AG04450 (cell line): ENCODE measurements at regions not wholly inside any gene's neighbourhood (a gene's known extent, or its start where the extent isn't known, plus 50 kb on each side); places are given as distances from the start of the nearest gene placed in this dataset.

Source experiments
- CTCF ChIA-PET: fragments of 300-600, 350-600 bp; formaldehyde crosslinking; extraction: SDS; loops from one replicate; lab custom pipeline; 2022; ENCODE audit warnings: antibody characterized with exemption, inconsistent platforms; lab: Charles Lee
- POLR2A ChIA-PET: fragments of 350-600 bp; formaldehyde crosslinking; extraction: SDS; loops from one replicate; lab custom pipeline; 2021; ENCODE audit warnings: antibody characterized with exemption, inconsistent platforms; lab: Yijun Ruan, JAX
- DNase-seq: peaks from one replicate; pipeline ENCODE4 v3.0.0-alpha.2; 2011; ENCODE audit warnings: low read depth, low spot score
- H3K27ac ChIP-seq: one replicate; pipeline ENCODE4 v1.5.1; 2012; ENCODE audit warnings: low read depth, low read length, control low read depth
- H3K27me3 ChIP-seq: one replicate; pipeline ENCODE4 v1.6.0; 2012; ENCODE audit warnings: low read length; ENCODE audit not compliant: control insufficient read depth, insufficient read depth
- H3K4me3 ChIP-seq: 2 replicates; pipeline ENCODE4 v1.5.1; 2011; ENCODE audit warnings: mild to moderate bottlenecking, low read depth, low read length, control low read depth
- H3K9me3 ChIP-seq: 2 replicates; pipeline ENCODE4 v1.5.1; 2012; ENCODE audit warnings: low read length; ENCODE audit not compliant: control insufficient read depth, insufficient read depth
- CTCF ChIP-seq: IDR thresholded peaks from 2 replicates; pipeline ENCODE4 v1.5.1; 2011; ENCODE audit warnings: low read depth, low read length, control low read depth, inconsistent platforms

GRCh38 chr2:226074391-226074790 lies 674.9 kb downstream of the NYAP2 start:
- Histone ChIP-seq H3K27me3 (no peaks in the 10 kb centered on the region), H3K9me3 (0 out of 2 replicates have a peak, but pooled peaks cover 2% of the 10 kb centered on the region), H3K27ac (no peak overlapping the region), H3K4me3 (no peak overlapping the region)
- TF ChIP-seq CTCF = no peak
- ChIA-PET CTCF (no interaction called here), POLR2A (no interaction called here)
- no peak for DNase-seq

- no peak for DNase-seq
- Histone ChIP-seq H3K27ac (no peak overlapping the region), H3K9me3 (0 out of 2 replicates have a peak, but pooled peaks cover 2% of the 10 kb centered on the region), H3K4me3 (no peak overlapping the region), H3K27me3 (no peaks in the 10 kb centered on the region)
- ChIA-PET CTCF (interaction anchor here (1.5 kb wide), 1 partner anchor 184 kb away, joined by 4 read pairs; no protein-coding TSS in a partner anchor), POLR2A (no interaction called here)
- no peak for TF ChIP-seq CTCF
Observed at GRCh38 chr2:226073496-226074160, 674.1 kb downstream of the NYAP2 start.

GRCh38 chr2:226066873-226067272 lies 667.4 kb downstream of the NYAP2 start:
- ChIA-PET CTCF (no interaction called here), POLR2A (no interaction called here)
- H3K27ac ChIP-seq = no peak overlapping the region
- no peaks in the 10 kb centered on the region for H3K9me3 ChIP-seq
- DNase-seq = no peak
- H3K4me3 ChIP-seq = no peak overlapping the region
- no peak for TF ChIP-seq CTCF
- no peaks in the 10 kb centered on the region for H3K27me3 ChIP-seq

GRCh38 chr2:226066391-226066790 lies 666.9 kb downstream of the NYAP2 start:
- no peaks in the 10 kb centered on the region for H3K27me3 ChIP-seq
- no peak overlapping the region for H3K4me3 ChIP-seq
- POLR2A ChIA-PET = no interaction called here
- no peaks in the 10 kb centered on the region for H3K9me3 ChIP-seq
- TF ChIP-seq CTCF = no peak
- CTCF ChIA-PET = no interaction called here
- H3K27ac ChIP-seq = no peak overlapping the region
- no peak for DNase-seq

GRCh38 chr2:226064932-226065570 lies 665.5 kb downstream of the NYAP2 start:
- ChIA-PET POLR2A (interaction anchor here (1.3 kb wide), 1 partner anchor 34 kb away, joined by 3 read pairs; no protein-coding TSS in a partner anchor), CTCF (no interaction called here)
- no peak for DNase-seq

More at GRCh38 chr2:226064932-226065570, 665.5 kb downstream of the NYAP2 start:
- Histone ChIP-seq H3K4me3 (no peak overlapping the region), H3K27me3 (no peaks in the 10 kb centered on the region), H3K27ac (no peak overlapping the region), H3K9me3 (no peaks in the 10 kb centered on the region)
- no peak for TF ChIP-seq CTCF
